Natural killer cell (primary cell): ENCODE measurements at regions not wholly inside any gene's neighbourhood (a gene's known extent, or its start where the extent isn't known, plus 50 kb on each side); places are given as distances from the start of the nearest gene placed in this dataset.

ENCODE experiments used
- ATAC-seq, 3 donors: fragments of 150-1000 bp in 2 of 3; fragments of 200-7000 bp in 1 of 3; cut with Tn5 transposase; 1 replicate in 1 of 3; 2 replicates in 2 of 3; pipeline ENCODE4 v1.10.0; 2021; ENCODE audit warnings: mild to moderate bottlenecking in 2 of 3, moderate library complexity in 2 of 3
- DNase-seq, 2 donors: peaks; one replicate each; pipeline versions ENCODE4 v3.0.0 to v3.0.0-alpha.2; 2013 to 2021; ENCODE audit warnings: mixed read lengths in 1 of 2
- H3K27ac ChIP-seq: one replicate; pipeline ENCODE4 v1.5.1; 2013; ENCODE audit warnings: mild to moderate bottlenecking, low read length
- H3K27me3 ChIP-seq: one replicate; pipeline ENCODE4 v1.6.1; 2013; ENCODE audit warnings: low read length; ENCODE audit not compliant: control insufficient read depth, insufficient read depth
- H3K36me3 ChIP-seq: one replicate; pipeline ENCODE4 v1.6.1; 2013; ENCODE audit warnings: low read length; ENCODE audit not compliant: control insufficient read depth, insufficient read depth
- H3K4me1 ChIP-seq: one replicate; pipeline ENCODE4 v1.6.1; 2013; ENCODE audit warnings: low read length; ENCODE audit not compliant: control insufficient read depth, insufficient read depth
- H3K4me3 ChIP-seq: one replicate; pipeline ENCODE4 v1.5.1; 2013; ENCODE audit warnings: low read length
- H3K9me3 ChIP-seq: one replicate; pipeline ENCODE4 v1.6.1; 2013; ENCODE audit warnings: low read length; ENCODE audit not compliant: control insufficient read depth, insufficient read depth
- H3K27ac Mint-ChIP-seq, 2 donors: one replicate each; pipeline ENCODE4 v1.8.0; 2022; ENCODE audit warnings: mild to moderate bottlenecking in 2 of 2, mixed read lengths in 2 of 2, moderate library complexity in 1 of 2
- H3K27me3 Mint-ChIP-seq, 2 donors: one replicate each; pipeline ENCODE4 v1.8.0; 2022; ENCODE audit warnings: low read depth in 2 of 2, mixed read lengths in 2 of 2
- H3K36me3 Mint-ChIP-seq: one replicate; pipeline ENCODE4 v1.8.0; 2022; ENCODE audit warnings: mixed read lengths
- H3K4me1 Mint-ChIP-seq, 2 donors: one replicate each; pipeline ENCODE4 v1.8.0; 2022; ENCODE audit warnings: mixed read lengths in 2 of 2
- H3K4me3 Mint-ChIP-seq: one replicate; pipeline ENCODE4 v1.8.0; 2022; ENCODE audit warnings: mild to moderate bottlenecking, moderate library complexity, mixed read lengths
- H3K9me3 Mint-ChIP-seq, 2 donors: one replicate each; pipeline ENCODE4 v1.8.0; 2022; ENCODE audit warnings: mixed read lengths in 2 of 2
- CTCF ChIP-seq: fragments of 200-600 bp; IDR thresholded peaks from one replicate; pipeline ENCODE4 v1.8.0; 2022; ENCODE audit warnings: antibody characterized with exemption
- WGBS: methylation state at CpG from one replicate; pipeline ENCODE4 v1.1.7; 2013; ENCODE audit warnings: missing lambda C conversion rate; ENCODE audit not compliant: insufficient coverage; 5-methylcytosine and 5-hydroxymethylcytosine counted together
- intact Hi-C: fragments of 100-400 bp; cut with micrococcal nuclease; formaldehyde crosslinking; loops from one replicate; pipeline ENCODE4 v1.14.2; 2022

GRCh38 chr4:159542296-159542695 lies 439.4 kb downstream of the RAPGEF2 start:
- Histone ChIP-seq H3K4me1 (no peaks in the 10 kb centered on the region), H3K27ac (no peak overlapping the region), H3K27me3 (no peaks in the 10 kb centered on the region), H3K4me3 (no peak overlapping the region), H3K36me3 (no peaks in the 10 kb centered on the region), H3K9me3 (no peaks in the 10 kb centered on the region)
- intact Hi-C loops = no loop called here
- no peak for TF ChIP-seq CTCF
- no CpG with 5 or more reads among the region's 1 CpG for WGBS
- ATAC-seq (no peak), DNase-seq (no peak)
- Mint-ChIP-seq H3K4me3 (no peak overlapping the region), H3K4me1 (no peaks in the 10 kb centered on the region), H3K27ac (no peak overlapping the region), H3K27me3 (no peaks in the 10 kb centered on the region), H3K9me3 (peaks cover 7 to 12% of the 10 kb centered on the region in 2 donors), H3K36me3 (no peaks in the 10 kb centered on the region)

GRCh38 chr4:159543831-159544230 lies 441.0 kb downstream of the RAPGEF2 start:
- intact Hi-C loops = no loop called here
- Mint-ChIP-seq H3K9me3 (peaks cover 5 to 12% of the 10 kb centered on the region in 2 donors), H3K4me1 (no peaks in the 10 kb centered on the region), H3K27me3 (no peaks in the 10 kb centered on the region), H3K36me3 (no peaks in the 10 kb centered on the region), H3K27ac (no peak overlapping the region), H3K4me3 (no peak overlapping the region)
- Histone ChIP-seq H3K4me1 (no peaks in the 10 kb centered on the region), H3K27ac (no peak overlapping the region), H3K9me3 (no peaks in the 10 kb centered on the region), H3K4me3 (no peak overlapping the region), H3K27me3 (no peaks in the 10 kb centered on the region), H3K36me3 (no peaks in the 10 kb centered on the region)
- 82% methylated on average over 5 of the region's 5 CpGs for WGBS
- DNase-seq (no peak), ATAC-seq (no peak)
- no peak for TF ChIP-seq CTCF

- H3K36me3 Mint-ChIP-seq = no peaks in the 10 kb centered on the region
- no peaks in the 10 kb centered on the region for H3K4me1 Mint-ChIP-seq
- Histone ChIP-seq H3K4me1 (no peaks in the 10 kb centered on the region), H3K4me3 (no peak overlapping the region), H3K36me3 (no peaks in the 10 kb centered on the region), H3K9me3 (no peaks in the 10 kb centered on the region), H3K27ac (no peak overlapping the region), H3K27me3 (no peaks in the 10 kb centered on the region)
- no peak for ATAC-seq
- no peak overlapping the region for H3K4me3 Mint-ChIP-seq
- DNase-seq = no peak
- H3K27me3 Mint-ChIP-seq = no peaks in the 10 kb centered on the region
- 64% methylated on average over 2 of the region's 2 CpGs for WGBS
- TF ChIP-seq CTCF = no peak
- peaks cover 5 to 12% of the 10 kb centered on the region in 2 donors for H3K9me3 Mint-ChIP-seq
- no peak overlapping the region for H3K27ac Mint-ChIP-seq
- intact Hi-C loops = no loop called here
Measured at GRCh38 chr4:159545556-159545955, 442.7 kb downstream of the RAPGEF2 start.

GRCh38 chr4:159547645-159548308 lies 444.9 kb downstream of the RAPGEF2 start:
- Mint-ChIP-seq H3K4me3 (no peak overlapping the region), H3K9me3 (peaks cover 3 to 9% of the 10 kb centered on the region in 2 donors), H3K27me3 (no peaks in the 10 kb centered on the region), H3K27ac (no peak overlapping the region), H3K4me1 (no peaks in the 10 kb centered on the region), H3K36me3 (no peaks in the 10 kb centered on the region)
- WGBS = 100% methylated on average over 1 of the region's 1 CpG
- DNase-seq (no peak), ATAC-seq (no peak)
- H3K36me3 ChIP-seq = no peaks in the 10 kb centered on the region
- H3K4me1 ChIP-seq = no peaks in the 10 kb centered on the region
- no peaks in the 10 kb centered on the region for H3K27me3 ChIP-seq
- no peak overlapping the region for H3K27ac ChIP-seq
- no peak overlapping the region for H3K4me3 ChIP-seq
- no peak for TF ChIP-seq CTCF
- intact Hi-C loops = no loop called here
- no peaks in the 10 kb centered on the region for H3K9me3 ChIP-seq
